ENCODE measurements at regions not wholly inside any gene's neighbourhood (a gene's known extent, or its start where the extent isn't known, plus 50 kb on each side); places are given as distances from the start of the nearest gene placed in this dataset.
"Not testable (repeated sequence)": the region's sequence is repeated elsewhere in the genome, so short reads cannot be mapped to it uniquely, and the experiment has no call there.

DNA sequence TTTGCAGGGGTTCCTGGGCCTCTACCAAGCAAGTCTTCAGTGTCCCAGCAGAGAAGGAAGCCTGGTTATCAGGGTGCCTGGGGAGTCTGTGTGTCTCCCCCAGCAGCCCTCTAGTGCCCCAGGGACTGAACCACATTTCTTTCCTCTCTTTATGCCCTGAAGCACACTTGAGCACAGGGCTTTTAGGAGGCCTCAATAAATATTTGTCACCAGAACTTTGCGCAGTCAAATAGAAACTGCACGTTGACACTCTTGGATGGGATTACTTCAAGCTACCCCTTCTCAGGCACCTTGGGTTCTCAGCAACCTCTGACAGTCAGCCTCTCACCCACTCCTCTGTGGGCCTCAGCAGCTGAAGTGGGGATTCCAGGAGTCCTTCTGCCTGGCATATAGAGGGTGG is 226.6 kb upstream of the HES1 start:
- DNase-seq = no peak

DNA sequence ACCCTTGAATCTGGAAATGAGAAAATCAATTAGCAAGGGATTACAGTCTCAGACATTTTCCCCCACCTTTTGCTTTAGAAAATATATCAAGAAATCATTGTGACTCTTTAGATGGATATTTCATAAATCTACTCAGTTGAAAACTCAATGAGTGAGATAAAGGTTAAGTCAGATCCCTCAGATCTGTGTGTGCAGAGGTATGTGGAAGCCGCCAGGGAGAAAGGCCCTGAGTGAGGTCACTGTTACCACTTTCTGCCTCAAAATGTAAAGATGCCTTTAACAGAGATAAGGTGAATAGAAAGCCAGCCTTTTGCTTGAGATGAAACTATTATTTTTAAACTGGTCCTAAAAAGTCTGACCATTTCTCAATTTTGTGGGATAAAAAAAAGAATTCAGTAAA is 225.6 kb upstream of the HES1 start:
- no peak for DNase-seq

DNA sequence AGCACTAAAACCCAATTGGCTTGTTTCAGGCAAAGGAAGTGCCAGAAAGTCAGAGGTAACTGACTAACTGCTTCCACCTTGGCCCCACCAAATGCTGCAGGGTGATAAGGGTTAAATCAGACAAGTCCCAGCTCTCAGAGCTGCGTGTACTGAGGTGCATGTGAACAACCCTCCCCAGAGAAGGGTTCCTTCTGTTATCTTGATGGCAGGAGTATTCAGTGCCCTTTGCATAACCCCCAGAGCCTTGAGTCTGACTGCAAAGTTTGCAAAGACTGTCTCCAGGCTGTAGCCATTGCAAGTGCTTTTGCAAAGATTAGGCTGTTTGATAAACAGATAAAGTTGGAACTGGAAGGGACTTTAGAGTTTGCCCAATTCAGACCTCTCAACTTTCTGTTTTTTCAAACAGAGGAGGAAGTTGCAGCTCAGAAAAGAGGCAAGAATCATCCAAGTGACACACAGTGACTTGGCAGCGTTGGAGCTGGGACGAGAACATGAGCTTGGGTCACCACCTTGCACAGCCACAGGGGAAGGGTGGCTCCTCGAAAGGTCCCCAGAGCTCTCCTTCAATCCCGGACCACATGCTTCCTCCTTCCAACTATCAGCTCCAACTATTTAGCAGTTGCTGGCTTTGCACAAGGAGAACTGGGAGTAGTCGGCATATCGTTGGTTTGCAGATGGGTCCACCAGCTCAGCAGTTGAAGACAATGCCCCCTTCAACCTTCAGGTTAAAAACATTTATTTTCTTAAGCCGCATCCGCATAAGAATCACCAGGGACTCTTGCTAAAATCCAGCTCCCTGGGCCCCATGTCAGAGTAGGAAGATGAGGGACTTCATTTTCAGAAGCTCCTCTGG is 224.8 kb upstream of the HES1 start:
- no peak for DNase-seq

DNA sequence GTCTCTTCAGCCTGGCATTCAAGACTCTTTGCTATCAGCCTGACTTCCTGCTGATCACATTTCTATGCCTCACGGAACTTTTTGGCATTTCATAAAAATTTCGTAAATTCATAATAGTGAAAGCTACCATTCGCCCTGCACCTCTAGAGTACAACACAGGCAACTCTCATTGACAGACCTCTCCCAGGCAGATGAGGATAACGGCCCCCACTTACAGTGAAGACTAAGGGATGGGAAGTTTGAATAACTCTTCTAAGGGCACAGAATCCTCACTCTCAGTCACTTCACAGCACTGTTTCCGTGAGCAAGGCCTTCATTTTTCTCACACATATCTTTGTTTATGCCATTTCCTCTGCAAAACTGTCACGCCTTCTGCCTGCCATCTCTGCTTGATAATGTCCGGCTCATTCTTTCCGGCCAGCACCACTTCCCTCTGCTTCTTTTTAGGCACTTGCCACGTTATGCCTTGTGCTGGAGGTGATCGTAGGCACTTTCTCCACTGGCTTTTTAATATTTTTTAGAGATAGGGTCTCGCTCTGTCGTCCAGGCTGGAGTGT is 224.1 kb upstream of the HES1 start:
- no peak for DNase-seq

DNA sequence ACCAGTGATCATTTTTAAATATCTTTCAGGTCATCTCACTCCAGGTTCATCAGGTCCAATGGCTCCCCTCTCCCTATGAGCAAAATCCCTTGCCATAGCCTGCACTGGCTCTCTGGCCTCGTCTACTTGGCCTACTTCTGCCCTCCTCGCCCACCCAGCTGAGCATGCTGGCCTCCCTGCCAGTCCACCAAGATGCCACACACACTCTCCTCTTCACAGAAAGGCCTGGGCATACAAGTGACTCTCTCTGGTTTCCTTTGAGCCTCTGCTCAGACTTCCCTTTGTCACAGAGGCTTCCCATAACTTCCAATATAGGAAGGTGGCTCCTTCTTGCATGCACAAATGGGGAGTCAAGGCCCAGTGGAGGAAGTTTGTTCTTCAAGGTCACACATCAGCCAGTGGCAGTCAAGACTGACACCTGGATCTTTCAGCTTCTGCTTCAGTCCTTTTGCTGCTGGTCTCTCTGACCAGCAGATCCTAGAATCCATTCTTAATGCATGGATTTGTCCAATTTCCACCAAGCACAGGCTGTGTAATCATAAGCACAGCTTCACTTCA is 223.2 kb upstream of the HES1 start:
- no peak for DNase-seq

DNA sequence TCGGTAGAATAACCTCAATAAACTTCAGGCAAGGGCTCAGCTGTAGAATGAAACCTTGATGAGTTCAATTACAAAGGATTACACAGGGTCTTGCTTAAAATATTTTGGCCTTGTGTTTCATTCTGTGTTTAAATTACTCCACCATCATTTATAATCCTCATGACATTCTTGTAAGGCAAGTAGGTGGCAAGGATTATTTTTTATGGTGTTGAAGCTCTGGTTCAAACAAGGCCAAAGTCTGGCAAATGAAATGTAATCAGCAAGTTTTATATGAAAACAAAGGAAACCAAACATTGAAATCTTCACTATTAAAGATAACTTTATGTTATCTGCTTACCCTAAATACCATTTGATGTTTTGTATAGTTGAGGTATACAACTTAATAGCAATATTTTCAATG is 221.3 kb upstream of the HES1 start:
- DNase-seq = no peak

DNA sequence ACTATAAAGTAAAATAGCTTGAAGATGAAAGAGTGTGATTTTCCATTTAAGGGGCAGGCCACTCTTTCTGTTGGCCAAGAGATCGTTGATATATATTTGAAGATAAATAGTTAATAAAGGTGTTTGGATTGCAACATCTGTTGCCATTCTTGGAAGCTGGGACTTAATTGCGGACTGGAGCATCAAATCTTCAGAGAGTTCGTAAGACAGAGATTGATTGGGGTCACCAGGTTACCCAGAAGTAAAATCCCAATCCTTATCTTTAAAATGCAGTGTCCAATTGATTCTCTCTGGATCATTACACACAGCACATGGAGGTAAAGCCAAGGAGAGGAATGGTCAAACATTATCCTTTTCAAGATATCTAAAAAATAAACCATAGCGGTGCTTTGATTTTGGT is 220.8 kb upstream of the HES1 start:
- no peak for DNase-seq

DNA sequence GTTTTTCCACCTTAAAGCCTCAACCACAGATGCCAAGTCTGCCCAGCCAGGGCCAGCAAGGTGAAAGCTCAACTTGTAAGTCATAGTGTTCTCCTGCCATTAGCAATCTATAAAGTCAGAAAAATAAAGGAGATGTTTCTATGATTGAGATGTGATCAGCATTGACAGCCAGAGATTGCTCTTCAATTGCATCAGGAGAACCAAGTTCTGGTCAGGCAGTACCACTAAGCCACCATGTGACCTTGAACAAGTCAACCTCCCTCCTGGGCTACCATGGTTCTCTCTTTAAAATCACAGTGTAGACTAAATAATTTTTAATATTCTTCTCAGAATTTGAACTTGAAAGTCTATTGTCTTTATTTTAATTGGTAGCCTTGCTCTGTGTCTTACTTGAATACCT is 220.3 kb upstream of the HES1 start:
- no peak for DNase-seq

DNA sequence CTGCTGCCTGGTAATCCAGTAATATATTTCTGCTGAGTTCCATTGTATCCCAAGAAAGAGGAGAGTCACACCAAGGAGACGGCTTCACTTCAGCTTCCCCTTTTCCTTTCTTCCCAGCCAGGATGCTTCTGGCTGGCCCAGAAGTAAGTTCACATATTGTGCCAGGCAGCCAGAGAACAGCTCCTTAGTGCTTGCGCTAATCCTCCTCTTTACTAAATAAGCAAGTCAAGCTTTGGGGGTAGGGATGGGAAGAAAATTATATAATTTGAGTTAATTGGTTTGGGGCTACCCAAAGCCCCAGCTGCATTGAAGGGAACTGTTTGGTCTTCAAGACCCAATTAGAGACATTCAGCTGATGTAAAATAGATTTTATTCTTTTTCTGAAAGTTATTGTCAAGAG is 218.8 kb upstream of the HES1 start:
- DNase-seq = no peak

DNA sequence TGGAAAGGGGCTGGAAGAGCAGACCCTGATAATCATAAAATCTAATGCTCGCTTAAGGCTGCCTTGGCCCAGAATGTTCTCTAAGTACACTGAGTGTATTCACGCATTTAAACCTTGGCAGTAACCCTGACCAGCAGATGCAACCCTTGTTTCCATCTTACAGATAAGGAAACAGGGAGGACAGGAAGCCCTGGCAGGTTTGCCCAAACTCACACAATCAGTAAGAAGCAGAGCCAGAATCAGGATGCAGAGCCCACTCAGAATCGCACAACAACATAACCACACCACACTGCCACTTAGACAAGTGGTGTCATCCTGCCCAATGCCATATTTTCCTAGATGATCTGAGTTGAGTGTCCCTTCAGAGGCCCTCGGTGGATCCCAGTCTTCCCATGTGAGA is 214.5 kb upstream of the HES1 start:
- no peak for DNase-seq

DNA sequence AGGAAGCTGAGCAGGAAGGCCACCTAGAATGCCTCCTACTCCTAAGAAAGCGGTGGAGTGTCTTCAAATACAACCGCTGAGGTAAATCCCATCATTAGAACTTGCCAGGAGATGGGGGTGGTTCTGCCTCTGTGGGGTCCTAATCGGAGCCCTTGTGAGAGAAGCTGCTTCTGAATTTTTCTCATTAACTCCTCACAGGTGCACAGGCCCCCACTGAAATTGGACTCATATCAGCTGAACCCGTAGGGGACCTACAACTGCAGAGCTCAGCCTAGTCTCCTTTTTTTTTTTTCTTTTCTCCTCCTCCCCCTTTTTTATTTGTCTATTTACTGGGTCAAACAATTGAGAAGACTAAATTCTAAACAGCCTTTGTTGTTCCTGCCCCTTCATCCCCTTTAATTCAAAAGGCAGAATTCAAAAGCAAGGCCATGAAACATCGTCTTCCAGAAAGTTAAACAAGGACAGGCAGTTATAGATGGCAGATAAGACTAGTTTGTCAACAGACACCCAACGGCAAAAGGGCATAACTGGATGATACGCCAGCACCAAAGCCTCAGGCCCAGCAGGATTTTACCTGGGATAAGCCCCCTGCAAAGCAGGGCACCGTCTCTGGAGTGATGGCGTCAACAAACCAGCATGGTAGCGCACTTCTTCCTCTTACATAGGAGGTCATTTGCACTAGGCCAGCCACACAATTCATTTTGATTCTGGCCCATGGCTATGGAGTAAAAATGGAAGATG is 213.7 kb upstream of the HES1 start:
- no peak for DNase-seq

DNA sequence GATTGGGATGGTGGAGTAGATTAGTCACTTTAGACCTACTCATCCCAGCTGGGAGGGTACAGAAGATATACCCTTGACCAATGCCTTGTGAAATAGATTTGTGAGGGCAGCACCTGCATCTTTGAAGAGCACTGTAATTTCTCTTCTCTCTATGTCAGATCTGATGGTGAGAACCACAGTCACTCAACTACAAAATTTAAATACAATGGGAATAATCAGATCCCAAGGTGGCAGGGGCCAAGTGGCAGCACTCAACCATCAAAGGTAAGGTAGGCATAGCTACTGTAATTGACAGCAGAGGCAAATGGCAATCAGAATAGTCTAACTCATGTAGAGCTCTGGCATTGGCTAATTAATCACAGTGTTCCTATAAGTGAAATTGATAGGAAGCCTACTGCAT is 212.0 kb upstream of the HES1 start:
- not testable (repeated sequence) for DNase-seq

DNA sequence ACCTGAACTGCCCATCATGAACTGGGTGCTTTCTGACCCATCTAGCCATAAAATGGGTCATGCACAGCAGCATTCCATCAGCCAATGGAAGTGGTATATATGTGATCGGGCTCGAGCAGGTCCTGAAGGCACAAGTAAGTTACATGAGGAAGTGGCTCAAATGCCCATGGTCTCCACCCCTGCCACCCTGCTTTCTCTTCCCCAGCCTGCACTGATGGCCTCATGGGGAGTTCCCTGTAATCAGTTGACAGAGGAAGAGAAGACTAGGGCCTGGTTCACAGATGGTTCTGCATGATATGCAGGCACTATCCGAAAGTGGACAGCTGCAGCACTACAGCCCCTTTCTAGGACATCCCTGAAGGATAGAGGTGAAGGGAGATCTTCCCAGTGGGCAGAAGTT is 209.9 kb upstream of the HES1 start:
- not testable (repeated sequence) for DNase-seq

DNA sequence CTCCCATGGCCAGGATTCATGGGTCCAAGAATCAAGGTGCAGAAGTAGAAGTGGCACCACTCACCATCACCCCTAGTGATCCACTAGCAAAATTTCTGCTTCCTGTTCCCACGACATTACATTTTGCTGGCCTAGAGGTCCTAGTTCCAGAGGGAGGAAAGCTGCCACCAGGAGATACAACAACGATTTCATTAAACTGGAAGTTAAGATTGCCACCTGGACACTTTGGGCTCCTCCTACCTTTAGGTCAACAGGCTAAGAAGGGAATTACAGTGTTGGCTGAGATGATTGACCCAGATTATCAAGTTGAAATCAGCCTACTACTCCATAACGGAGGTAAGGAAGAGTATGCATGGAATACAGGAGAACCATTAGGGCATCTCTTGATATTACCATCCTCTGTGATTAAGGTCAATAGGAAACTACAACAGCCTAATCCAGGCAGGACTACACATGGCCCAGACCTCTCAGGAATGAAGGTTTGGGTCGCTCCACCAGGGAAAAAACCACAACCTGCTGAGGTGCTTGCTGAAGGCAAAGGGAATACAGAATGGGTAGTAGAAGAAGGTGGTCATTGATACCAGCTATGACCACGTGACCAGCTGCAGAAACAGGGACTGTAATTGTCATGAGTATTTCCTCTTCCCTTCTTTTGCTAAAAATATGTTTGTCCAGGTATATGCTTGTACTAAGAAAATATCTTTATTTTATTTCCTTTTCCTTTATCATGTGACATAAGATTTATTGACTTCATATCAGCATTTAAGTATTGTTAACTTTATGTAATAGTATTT is 208.3 kb upstream of the HES1 start:
- not testable (repeated sequence) for DNase-seq

DNA sequence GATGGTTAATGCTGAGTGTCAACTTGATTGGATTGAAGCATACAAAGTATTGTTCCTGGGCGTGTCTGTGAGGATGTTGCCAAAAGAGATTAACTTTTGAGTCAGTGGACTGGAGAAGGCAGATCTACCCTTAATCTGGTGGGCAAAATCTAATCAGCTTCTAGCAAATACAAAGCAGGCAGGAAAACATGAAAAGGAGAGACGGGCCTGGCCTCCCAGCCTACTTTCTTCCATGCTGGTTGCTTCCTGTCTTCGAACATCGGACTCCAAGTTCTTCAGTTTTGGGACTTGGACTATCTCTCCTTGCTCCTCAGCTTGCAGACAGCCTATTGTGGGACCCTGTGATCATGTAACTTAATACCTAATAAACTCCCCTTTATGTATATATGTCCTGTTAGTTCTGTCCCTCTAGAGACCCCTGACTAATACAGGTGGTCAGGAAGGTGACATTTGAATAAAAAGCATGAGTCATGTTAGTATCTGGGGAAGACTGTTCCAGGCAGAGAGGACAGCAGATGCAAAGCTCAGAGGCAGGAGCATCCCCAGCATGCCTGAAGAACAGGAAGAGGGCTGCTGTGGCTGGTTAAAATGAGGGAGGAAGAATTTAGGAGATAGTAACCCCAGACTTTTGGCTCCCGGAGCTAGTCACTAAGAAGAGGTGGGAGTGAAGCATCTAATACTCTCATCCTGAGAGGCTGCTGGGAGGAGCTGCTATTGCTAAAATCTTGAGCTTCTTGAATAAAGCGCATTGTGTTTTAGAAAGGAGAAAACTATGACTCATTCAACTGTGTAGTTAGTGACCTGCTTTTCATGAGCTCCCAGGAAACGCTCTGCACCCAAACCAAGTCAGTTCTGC is 207.4 kb upstream of the HES1 start:
- peak; percentile 24 for DNase-seq

DNA sequence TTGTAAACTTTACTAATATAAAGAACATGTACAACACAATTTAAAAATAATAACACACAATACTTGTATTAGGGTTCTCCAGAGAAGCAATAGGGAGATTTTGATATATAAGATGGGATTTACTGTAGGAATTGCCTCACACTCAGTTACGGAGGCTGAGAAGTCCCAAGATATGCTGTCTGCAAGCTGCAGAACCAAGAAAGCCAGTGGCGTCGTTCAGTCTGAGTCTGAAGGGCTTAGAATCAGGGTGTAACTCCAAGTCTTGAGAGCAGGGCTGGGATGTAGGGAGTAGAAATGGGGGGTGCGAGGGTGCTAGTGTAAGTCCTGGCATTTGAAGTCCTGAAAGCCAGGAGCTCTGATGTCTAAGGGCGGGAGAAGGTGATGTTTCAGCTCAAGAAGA is 206.6 kb upstream of the HES1 start:
- no peak for DNase-seq

DNA sequence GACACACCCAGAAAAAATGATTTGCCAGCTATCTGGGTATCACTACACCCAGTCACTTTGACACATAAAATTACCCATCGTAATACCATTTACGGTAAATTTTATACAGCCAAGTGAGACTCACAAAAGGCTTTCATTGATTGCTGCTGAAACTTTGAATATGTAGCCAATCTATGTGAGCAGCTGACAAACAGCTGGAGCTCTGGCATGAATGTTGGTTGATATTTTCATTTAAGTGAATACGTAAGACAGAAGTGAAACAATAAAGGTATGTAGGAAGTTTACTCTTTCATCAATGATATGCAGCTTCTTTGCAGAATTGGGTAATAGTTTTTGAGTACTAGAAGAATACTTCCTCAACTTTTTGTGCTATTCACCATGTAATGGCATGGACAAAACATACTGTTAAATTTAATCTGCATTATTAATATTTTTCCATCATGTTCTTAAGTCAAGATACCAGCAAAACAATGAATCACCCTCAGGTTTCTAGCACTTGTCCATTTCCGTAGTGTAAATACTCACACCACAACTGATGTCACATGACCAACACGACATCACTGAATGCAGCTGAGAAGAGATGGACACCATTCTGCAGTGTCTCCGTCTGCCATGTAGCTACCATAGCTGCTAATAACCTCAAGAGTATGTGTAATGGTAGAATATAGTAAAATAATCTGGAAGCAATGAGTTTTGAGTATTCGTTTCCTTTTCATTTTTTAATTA is 205.9 kb upstream of the HES1 start:
- DNase-seq = no peak

DNA sequence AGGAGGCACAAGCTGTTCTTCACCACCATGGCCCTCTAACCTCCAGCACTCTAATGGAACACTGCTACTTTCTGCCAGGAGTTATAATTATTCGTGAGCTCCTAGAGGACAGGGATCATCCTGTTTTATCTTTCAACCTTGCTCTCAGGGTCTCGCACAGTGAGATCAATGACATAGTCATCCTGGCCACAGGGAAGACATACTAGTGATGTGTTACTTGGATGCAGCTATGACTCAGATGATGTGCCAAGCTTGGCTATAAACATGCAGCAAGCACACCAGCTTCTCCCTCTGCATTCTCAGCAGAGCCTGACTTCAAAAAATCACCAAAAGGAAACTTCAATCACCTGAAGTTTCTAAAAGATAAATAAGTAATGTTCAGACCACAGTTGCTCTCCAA is 203.8 kb upstream of the HES1 start:
- DNase-seq = no peak

DNA sequence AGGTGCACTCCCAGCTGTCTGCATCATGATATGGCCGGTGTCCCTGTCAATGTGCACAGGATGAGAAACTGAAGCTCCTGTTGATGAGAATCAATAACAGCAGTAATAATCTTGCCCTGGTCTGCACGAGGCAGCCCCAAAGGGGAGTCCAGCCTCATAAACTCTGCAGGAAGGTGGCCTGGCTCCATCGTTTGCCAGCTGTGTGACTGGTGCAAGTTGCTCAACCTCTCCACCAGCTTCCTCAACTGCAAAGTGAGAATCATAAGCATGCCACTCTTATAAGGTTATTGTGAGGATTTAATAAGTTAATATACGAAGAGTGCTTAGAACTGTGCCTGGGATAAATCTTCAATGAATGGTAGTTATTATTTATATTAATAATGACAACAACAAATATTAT is 203.4 kb upstream of the HES1 start:
- no peak for DNase-seq

DNA sequence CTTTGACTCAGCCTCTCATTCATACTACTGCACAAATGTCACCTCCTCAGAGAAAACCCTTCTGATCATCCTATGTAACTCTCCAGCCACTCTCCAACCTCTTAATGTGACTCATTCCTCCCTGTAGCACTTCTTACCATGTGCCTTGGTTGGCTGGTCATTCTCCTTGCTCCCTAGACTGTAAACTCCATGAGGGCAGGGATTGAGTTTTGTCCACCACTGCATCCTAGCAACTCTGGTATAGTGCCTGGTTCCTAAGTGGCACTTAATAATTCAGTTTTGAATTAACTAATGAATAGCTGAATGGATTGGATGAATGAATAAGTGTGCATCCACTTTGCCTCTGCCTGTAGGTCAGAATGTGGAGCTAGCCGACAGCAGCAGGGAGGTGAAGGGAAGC is 202.5 kb upstream of the HES1 start:
- no peak for DNase-seq

DNA sequence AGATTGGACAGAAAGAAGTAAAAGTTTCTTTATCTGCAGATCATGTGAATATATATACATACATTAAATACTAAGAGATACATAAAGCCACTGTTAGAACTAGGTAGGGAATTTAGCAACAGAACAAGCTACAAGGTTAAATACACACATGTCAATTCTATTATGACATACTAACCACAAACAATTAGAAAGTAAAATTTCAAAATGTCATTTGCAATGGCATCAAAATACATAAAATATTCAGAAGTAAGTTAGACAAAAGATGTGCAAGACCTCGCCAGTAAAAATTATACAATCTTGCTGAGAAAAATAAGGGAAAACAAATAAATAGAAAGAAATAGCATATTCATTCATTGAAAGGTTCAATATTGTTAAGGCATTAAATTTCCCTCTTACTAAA is 200.0 kb upstream of the HES1 start:
- no peak for DNase-seq

Measured in DMS153 (cell line).